VCaP (cell line): ENCODE measurements at regions not wholly inside any gene's neighbourhood (a gene's known extent, or its start where the extent isn't known, plus 50 kb on each side); places are given as distances from the start of the nearest gene placed in this dataset.

Source experiments
- H3K27ac ChIP-seq: fragments of 450-650 bp; 2 replicates; pipeline ENCODE4 v1.5.1; 2017
- CTCF ChIP-seq: fragments of 450-650 bp; conservative IDR thresholded peaks from 2 replicates; pipeline ENCODE4 v1.5.1; 2017; ENCODE audit warnings: mild to moderate bottlenecking, moderate library complexity

GRCh38 chr20:58021481-58021880 lies 207.0 kb downstream of the ANKRD60 start:
- no peak overlapping the region for H3K27ac ChIP-seq
- no peak for TF ChIP-seq CTCF

DNA sequence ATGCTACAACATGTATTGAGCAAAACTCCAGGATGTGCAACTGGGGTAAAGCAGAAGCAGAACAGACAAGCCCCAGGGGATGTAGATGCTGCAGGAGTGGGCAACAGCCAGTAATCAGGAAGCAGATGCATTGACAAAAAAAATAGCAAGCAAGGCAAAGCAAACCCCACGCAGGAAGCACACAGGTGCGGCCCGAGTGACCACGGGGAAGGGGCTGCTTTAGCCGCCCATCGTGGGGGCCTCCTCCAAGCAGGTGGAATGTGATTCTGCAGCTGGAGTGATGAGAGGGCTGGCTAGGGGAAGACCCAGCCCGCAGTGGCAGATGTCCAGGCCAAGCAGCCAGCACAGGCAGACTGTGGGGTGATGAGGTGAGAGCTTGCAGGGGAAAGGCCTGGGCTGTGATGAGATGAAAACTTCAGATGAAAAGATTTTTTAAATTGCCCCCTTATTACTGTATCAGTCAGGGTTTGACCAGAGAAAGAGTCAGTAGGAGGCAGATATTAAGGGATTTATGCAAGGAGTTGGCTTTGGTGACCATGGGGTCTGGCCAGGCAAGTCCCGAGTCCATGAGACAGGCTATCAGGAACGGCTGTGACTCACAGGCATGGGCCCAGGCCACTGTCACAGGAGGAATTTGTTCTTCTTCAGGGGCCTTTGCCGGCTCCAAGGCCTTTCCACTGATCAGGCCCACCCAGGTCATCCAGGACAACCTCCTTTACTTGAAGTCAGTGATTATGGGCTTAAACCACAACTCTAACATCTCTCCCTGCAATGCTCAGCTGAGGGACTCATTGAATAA lies 207.6 kb downstream of the ANKRD60 start:
- TF ChIP-seq CTCF = no peak
- no peak overlapping the region for H3K27ac ChIP-seq

DNA sequence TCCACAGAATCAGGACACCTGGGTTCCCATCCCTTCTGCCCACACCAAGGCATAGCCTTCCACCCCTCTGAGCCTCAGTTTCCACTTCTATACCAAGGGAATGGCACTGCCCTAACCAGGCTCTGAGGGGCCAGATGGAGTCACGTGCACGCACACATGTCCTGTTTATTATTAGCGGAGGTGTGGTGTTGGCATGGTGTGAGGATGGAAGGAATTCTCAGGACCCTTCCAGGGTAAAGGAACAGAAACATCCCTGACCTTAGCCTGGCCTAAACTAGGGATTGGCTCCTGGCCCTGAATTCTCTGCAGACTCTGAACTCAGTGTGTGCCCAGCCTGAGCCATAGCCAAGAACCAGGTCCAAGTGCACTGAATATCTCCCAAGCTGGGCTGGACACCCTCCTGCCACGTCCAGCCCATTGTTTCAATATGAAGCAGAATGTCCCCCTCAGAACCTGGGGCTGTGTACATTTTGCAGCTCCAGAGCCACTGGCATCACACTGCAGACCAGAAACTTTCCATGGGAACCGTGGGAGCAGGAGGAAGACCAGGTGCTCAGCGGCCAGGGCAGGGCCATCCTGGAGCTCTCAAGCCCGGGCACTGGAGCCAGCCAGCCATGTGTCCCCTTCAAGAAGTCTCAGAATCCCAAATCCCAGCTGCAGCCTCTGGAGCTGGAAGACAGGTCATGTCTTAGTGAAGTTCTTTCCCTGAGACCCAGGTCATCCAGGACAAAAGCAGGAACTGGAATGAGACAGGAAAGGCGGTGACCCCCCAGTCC lies 208.4 kb downstream of the ANKRD60 start:
- no peak overlapping the region for H3K27ac ChIP-seq
- TF ChIP-seq CTCF = no peak

GRCh38 chr20:58019027-58019849 lies 209.2 kb downstream of the ANKRD60 start:
- TF ChIP-seq CTCF = no peak
- no peak overlapping the region for H3K27ac ChIP-seq

DNA sequence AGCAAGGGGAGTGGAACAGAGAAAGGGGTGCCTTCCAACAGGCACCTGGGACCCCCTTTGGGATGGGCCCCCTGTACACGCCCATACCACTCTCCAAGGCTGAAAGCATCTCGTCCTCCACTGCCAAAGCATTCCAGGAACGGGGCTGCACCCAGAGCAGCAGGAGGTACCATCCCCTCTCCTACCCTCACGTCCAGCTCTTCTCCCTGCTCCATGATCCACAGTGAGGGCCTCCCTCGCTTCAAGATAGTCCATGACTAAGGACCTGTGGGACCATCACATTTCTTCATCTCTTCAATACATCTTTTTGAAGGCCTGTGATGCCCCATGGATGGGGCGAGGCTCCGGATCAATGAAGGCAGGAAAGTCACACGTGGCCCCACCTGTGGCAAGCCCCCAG lies 209.9 kb downstream of the ANKRD60 start:
- H3K27ac ChIP-seq = no peak overlapping the region
- TF ChIP-seq CTCF = no peak

DNA sequence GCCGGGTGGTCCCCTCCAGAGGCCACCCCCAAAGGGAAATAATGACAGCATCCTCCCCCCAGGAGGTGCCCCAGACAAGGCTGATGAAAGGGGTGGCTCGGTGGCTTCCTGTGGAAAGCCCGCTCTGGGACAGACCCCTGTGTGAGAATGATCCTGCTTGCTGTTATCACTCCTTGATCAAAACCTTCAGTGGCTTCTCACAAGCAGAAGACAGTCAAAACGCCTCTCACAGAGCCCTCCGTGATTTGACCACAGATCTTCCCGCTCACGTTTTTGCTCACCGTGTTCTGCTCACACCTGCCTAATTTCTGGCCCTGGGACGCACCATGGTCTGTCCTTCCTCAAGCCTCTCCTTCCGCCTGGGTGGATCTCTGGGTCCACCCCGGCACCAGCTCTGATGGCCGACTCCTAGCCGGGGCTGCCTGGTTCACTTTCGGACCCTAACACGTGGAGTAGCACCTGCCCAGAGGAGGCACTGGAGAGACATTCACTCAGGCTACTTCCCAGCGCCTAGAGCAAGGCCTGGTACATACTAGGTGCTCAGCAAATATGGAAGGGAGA lies 210.4 kb downstream of the ANKRD60 start:
- TF ChIP-seq CTCF = no peak
- H3K27ac ChIP-seq = no peak overlapping the region
